Neural progenitor cell (in vitro differentiated cells): ENCODE measurements at regions not wholly inside any gene's neighbourhood (a gene's known extent, or its start where the extent isn't known, plus 50 kb on each side); places are given as distances from the start of the nearest gene placed in this dataset.

Experiments used
- DNase-seq: peaks from one replicate; pipeline ENCODE4 v3.0.0-alpha.2; 2016; ENCODE audit warnings: low spot score
- H2AFZ ChIP-seq: fragments of 200-600 bp; sonication (generic); replicated peaks from 2 replicates; pipeline ENCODE4 v1.6.1; 2016; ENCODE audit warnings: antibody characterized with exemption
- H3F3A ChIP-seq: fragments of 200-600 bp; sonication (generic); 2 replicates; pipeline ENCODE4 v1.6.1; 2016; ENCODE audit warnings: antibody characterized with exemption, low read depth
- H3K27ac ChIP-seq: fragments of 200-600 bp; sonication (generic); 2 replicates; pipeline ENCODE4 v1.5.1; 2016; ENCODE audit warnings: mild to moderate bottlenecking
- H3K27me3 ChIP-seq: fragments of 200-600 bp; sonication (generic); 2 replicates; pipeline ENCODE4 v1.6.1; 2016; ENCODE audit warnings: mild to moderate bottlenecking, moderate library complexity
- H3K36me3 ChIP-seq: fragments of 200-600 bp; sonication (generic); 2 replicates; pipeline ENCODE4 v1.5.1; 2016
- H3K4me1 ChIP-seq: fragments of 200-600 bp; sonication (generic); 2 replicates; pipeline ENCODE4 v1.6.1; 2016; ENCODE audit warnings: mixed run types
- H3K4me2 ChIP-seq: fragments of 200-600 bp; sonication (generic); 2 replicates; pipeline ENCODE4 v1.6.1; 2016
- H3K4me3 ChIP-seq: fragments of 200-600 bp; sonication (generic); 2 replicates; pipeline ENCODE4 v1.5.1; 2016
- H3K79me2 ChIP-seq: fragments of 200-600 bp; sonication (generic); 2 replicates; pipeline ENCODE4 v1.6.1; 2016; ENCODE audit warnings: low read depth
- H3K9ac ChIP-seq: fragments of 200-600 bp; sonication (generic); 2 replicates; pipeline ENCODE4 v1.6.1; 2016
- H3K9me3 ChIP-seq: fragments of 200-600 bp; sonication (generic); 2 replicates; pipeline ENCODE4 v1.5.1; 2016; ENCODE audit warnings: low read depth
- H4K20me1 ChIP-seq: fragments of 200-600 bp; sonication (generic); 2 replicates; pipeline ENCODE4 v1.6.1; 2016; ENCODE audit warnings: low read depth
- H3K27ac Mint-ChIP-seq: 3 replicates; pipeline ENCODE4 v1.8.0; 2021; ENCODE audit warnings: mixed read lengths
- H3K27me3 Mint-ChIP-seq: 2 replicates; pipeline ENCODE4 v1.8.0; 2022; ENCODE audit warnings: low read depth, mild to moderate bottlenecking, inconsistent platforms, moderate library complexity, mixed read lengths; ENCODE audit not compliant: insufficient read depth
- H3K36me3 Mint-ChIP-seq: 3 replicates; pipeline ENCODE4 v1.8.0; 2021; ENCODE audit warnings: mixed read lengths
- H3K4me1 Mint-ChIP-seq: 3 replicates; pipeline ENCODE4 v1.8.0; 2021; ENCODE audit warnings: mixed read lengths
- H3K4me3 Mint-ChIP-seq: 3 replicates; pipeline ENCODE4 v1.8.0; 2021; ENCODE audit warnings: mild to moderate bottlenecking, moderate library complexity, mixed read lengths
- H3K9me3 Mint-ChIP-seq: 3 replicates; pipeline ENCODE4 v1.8.0; 2020; ENCODE audit warnings: mixed read lengths
- CTCF ChIP-seq: fragments of 200-600 bp; sonication (generic); IDR thresholded peaks from 2 replicates; pipeline ENCODE4 v1.5.1; 2017; ENCODE audit warnings: antibody characterized with exemption, mild to moderate bottlenecking
- EZH2 ChIP-seq: fragments of 200-600 bp; sonication (generic); IDR thresholded peaks from 2 replicates; pipeline ENCODE4 v1.6.1; 2017; ENCODE audit warnings: antibody characterized with exemption, mild to moderate bottlenecking, moderate library complexity
- EZH2phosphoT487 ChIP-seq: fragments of 200-600 bp; sonication (generic); IDR thresholded peaks from 2 replicates; pipeline ENCODE4 v1.6.1; 2017; ENCODE audit warnings: antibody characterized with exemption

DNA sequence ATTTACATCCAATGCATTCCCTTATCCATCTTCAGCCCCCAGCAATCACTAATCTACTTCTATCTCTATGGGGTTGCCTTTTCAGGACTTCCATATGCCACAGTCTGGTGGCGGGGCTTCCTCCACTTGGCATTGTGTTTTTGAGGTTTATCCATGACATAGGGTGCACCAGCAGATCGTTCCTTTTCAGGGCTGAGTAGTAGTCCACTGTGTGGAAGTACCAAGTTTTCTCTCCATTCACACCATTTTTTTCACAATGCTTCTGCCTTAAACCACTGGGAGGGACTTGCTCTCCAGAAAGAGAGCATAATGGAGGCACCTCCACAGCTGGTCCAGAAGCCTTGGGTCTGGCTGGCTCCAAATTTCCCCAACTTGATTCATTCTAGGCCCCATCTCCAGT, 144.0 kb upstream of the IQSEC1 start:
- Histone ChIP-seq H3K4me3 (no peak overlapping the region), H3K27ac (no peak overlapping the region), H2AFZ (no peak overlapping the region), H3K4me1 (no peaks in the 10 kb centered on the region), H3K9me3 (no peaks in the 10 kb centered on the region), H3K9ac (no peak overlapping the region), H3K4me2 (no peak overlapping the region), H3K79me2 (no peaks in the 10 kb centered on the region), H3F3A (no peaks in the 10 kb centered on the region), H3K36me3 (no peaks in the 10 kb centered on the region), H4K20me1 (no peaks in the 10 kb centered on the region), H3K27me3 (no peaks in the 10 kb centered on the region)
- Mint-ChIP-seq H3K4me1 (peaks cover 33% of the 10 kb centered on the region), H3K27me3 (peaks cover 2% of the 10 kb centered on the region), H3K36me3 (no peaks in the 10 kb centered on the region), H3K9me3 (no peaks in the 10 kb centered on the region), H3K4me3 (no peak overlapping the region), H3K27ac (no peak overlapping the region)
- DNase-seq: no peak
- TF ChIP-seq EZH2phosphoT487: no peak
- no peak for TF ChIP-seq EZH2
- no peak for TF ChIP-seq CTCF

DNA sequence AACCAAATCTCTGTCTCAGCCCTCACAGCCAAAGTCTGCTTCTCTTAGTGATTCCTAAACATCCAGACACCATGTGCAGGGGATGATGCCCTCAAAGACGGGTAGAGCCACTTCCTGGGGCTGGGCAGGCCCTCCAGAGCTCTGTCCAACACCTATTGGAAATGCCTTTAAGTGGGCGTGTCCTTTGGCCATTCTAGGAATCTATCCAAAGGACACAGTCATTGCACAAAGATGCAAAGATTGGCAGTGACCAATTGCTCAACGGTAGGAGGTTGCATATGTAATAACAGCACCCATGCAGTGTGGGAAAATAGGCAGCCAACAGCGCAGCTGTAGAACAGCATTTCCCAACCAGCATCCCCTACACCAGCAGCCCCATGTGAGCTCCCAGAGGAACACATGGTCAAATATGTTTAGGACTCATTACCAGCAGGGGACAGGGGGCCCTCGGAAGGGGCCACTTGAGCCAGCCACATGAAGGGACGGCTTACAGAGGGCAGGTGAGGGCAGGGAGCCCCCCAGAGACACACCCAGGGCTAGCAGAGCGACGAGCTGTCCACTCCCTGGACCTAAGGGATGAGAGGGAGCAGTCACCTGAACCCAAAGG, 142.8 kb upstream of the IQSEC1 start:
- no peak for DNase-seq
- Histone ChIP-seq H4K20me1 (no peaks in the 10 kb centered on the region), H3K4me3 (no peak overlapping the region), H2AFZ (no peak overlapping the region), H3K4me2 (no peak overlapping the region), H3K9me3 (no peaks in the 10 kb centered on the region), H3K27me3 (no peaks in the 10 kb centered on the region), H3K4me1 (no peaks in the 10 kb centered on the region), H3K9ac (no peak overlapping the region), H3K79me2 (no peaks in the 10 kb centered on the region), H3F3A (no peaks in the 10 kb centered on the region), H3K27ac (no peak overlapping the region), H3K36me3 (no peaks in the 10 kb centered on the region)
- no peak overlapping the region for H3K4me3 Mint-ChIP-seq
- peaks cover 6% of the 10 kb centered on the region for H3K27me3 Mint-ChIP-seq
- no peak overlapping the region for H3K27ac Mint-ChIP-seq
- no peaks in the 10 kb centered on the region for H3K9me3 Mint-ChIP-seq
- H3K4me1 Mint-ChIP-seq: peaks cover 25% of the 10 kb centered on the region
- no peak for TF ChIP-seq EZH2phosphoT487
- no peak for TF ChIP-seq EZH2
- no peak for TF ChIP-seq CTCF
- H3K36me3 Mint-ChIP-seq: no peaks in the 10 kb centered on the region

DNA sequence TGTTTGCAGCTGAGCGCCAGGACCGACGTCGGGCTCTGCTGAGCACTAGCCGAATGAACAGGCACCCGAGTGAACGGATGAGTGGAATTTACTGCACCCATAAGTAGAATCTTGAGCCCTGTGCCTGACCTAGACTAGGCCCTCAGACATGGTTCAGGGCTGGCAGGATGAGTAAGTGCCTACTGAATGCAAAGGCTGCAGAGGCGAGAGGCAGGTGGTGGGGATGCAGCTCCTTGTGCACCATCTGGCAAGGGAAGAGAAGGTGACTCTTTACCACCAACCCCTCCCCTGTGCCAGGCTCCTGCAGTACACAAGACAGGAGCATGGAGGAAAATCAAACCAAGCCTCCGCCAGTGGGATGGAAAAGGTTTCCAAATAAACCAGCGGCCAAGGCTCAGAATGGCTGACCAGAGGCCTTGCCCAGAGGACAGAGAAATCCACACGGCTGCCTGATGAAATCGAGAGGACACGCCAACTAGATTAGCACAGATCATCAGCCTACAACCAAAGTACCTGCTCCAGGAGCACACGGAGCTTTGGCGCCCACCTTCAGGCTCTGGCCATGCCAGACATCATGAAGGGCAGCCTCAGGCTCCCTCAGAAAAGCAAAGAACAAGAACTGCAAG, 141.7 kb upstream of the IQSEC1 start:
- Histone ChIP-seq H3K4me3 (no peak overlapping the region), H3K27me3 (no peaks in the 10 kb centered on the region), H3K4me2 (no peak overlapping the region), H3K9me3 (no peaks in the 10 kb centered on the region), H2AFZ (no peak overlapping the region), H4K20me1 (no peaks in the 10 kb centered on the region), H3K36me3 (no peaks in the 10 kb centered on the region), H3K4me1 (peaks cover 1% of the 10 kb centered on the region), H3F3A (no peaks in the 10 kb centered on the region), H3K9ac (no peak overlapping the region), H3K79me2 (no peaks in the 10 kb centered on the region), H3K27ac (no peak overlapping the region)
- H3K4me3 Mint-ChIP-seq: no peak overlapping the region
- H3K27ac Mint-ChIP-seq: no peak overlapping the region
- TF ChIP-seq CTCF (no peak), EZH2 (no peak), EZH2phosphoT487 (no peak)
- H3K4me1 Mint-ChIP-seq: peaks cover 23% of the 10 kb centered on the region
- no peaks in the 10 kb centered on the region for H3K36me3 Mint-ChIP-seq
- no peak for DNase-seq
- no peaks in the 10 kb centered on the region for H3K9me3 Mint-ChIP-seq
- H3K27me3 Mint-ChIP-seq: peaks cover 12% of the 10 kb centered on the region
